ENCODE measurements at regions not wholly inside any gene's neighbourhood (a gene's known extent, or its start where the extent isn't known, plus 50 kb on each side); places are given as distances from the start of the nearest gene placed in this dataset.

DNA sequence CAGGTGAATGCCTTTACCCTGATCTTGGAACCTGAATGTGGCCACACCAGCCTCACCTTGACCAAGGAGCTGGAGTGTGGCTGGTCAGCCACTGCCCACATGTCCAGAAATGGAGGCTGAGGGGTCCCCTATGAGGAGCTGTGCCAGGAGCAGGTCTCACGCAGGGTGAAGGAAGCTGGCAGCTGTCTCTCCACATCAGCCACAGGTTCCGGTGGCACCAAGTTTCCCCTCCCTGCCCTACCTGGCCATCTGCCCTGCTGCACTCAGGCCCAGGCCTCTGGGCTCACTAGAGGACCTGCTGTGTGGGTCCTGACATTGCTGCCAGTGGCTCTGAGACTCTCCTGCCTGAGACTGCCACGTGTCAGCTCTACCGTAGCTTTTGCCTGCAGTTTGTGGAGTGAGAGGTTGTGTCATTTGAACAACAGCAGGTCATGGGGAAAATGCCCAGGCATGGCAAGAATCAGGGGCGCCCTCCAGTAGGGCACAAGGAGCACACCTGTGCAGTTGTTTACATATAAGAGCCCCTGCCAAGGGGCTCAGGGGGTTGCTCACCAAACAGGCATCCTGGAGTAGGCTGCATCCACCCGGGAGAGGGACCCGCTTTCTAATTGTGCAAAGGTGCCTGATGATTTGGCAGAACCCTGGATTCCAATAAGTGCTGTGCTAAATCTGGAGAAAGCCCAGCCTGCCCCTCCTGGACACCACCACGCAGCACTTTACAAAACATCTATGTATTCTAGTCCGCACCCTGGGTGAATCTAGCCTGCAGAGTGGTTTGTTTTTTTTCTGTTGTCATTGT lies 258.5 kb upstream of the TLE3 start:
- no peak for TF ChIP-seq POLR2A (IDR thresholded peaks at IDR 0.05)
- TF ChIP-seq, protein P1, sequence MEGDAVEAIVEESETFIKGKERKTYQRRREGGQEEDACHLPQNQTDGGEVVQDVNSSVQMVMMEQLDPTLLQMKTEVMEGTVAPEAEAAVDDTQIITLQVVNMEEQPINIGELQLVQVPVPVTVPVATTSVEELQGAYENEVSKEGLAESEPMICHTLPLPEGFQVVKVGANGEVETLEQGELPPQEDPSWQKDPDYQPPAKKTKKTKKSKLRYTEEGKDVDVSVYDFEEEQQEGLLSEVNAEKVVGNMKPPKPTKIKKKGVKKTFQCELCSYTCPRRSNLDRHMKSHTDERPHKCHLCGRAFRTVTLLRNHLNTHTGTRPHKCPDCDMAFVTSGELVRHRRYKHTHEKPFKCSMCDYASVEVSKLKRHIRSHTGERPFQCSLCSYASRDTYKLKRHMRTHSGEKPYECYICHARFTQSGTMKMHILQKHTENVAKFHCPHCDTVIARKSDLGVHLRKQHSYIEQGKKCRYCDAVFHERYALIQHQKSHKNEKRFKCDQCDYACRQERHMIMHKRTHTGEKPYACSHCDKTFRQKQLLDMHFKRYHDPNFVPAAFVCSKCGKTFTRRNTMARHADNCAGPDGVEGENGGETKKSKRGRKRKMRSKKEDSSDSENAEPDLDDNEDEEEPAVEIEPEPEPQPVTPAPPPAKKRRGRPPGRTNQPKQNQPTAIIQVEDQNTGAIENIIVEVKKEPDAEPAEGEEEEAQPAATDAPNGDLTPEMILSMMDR (IDR thresholded peaks at IDR 0.05), result no peak
- peaks cover 0 to 7% (median 0%) of the 10 kb centered on the region in 9 donors for H3K27me3 ChIP-seq
- no peak overlapping the region for H3K4me3 ChIP-seq
- peak in 1 of 5 donors; percentile 27 for DNase-seq
- ATAC-seq, result no peak
- no peaks in the 10 kb centered on the region for H3K4me1 ChIP-seq
- H3K36me3 ChIP-seq, result no peaks in the 10 kb centered on the region
- no peaks in the 10 kb centered on the region for H3K9me3 ChIP-seq
- no peak overlapping the region for H3K27ac ChIP-seq
- WGBS, 4 donors, result 86 to 89% (median 87%) methylated on average over 9 of the region's 9 CpGs
- intact Hi-C loops (cut with DNase I), result loop anchor here in 4 of 10 donors (10.0 kb wide), 2 partner anchors 261 to 621 kb away; partner anchors contain the start of gene TLE3 (in 1 of the 4)

DNA sequence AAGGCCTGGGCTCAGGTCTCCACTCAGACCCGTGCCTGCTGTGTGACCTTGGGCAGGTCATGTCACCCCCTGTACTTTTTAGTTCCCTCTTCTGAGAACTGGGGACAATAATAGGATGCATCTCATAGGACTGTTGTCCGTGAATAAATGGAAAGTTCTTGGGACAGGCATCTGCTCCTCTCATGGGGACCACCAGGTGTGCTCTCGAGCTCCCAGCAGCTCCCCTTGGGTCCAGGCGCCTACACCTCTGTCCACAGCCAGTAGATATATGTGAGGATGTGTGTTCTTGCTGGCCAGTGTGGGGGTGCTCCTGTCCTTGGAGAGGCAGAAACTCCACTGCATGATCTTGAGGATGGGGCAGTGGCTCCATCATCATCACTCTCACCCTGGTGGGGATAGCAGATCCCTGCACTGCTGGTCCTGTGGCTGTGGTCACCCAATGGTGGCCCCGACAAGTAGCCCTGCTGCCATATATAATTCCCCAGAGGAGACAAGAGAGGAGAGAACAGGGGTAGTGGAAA lies 257.6 kb upstream of the TLE3 start:
- no peaks in the 10 kb centered on the region for H3K36me3 ChIP-seq
- H3K4me1 ChIP-seq, result no peaks in the 10 kb centered on the region
- intact Hi-C loops (cut with DNase I), result loop anchor here in 4 of 10 donors (10.0 kb wide), 2 partner anchors 261 to 621 kb away; partner anchors contain the start of gene TLE3 (in 1 of the 4)
- peaks cover 0 to 6% (median 0%) of the 10 kb centered on the region in 9 donors for H3K27me3 ChIP-seq
- ATAC-seq, result no peak
- no peaks in the 10 kb centered on the region for H3K9me3 ChIP-seq
- H3K27ac ChIP-seq, result no peak overlapping the region
- WGBS, 4 donors, result 92 to 97% (median 95%) methylated on average over 5 of the region's 5 CpGs
- H3K4me3 ChIP-seq, result no peak overlapping the region
- TF ChIP-seq POLR2A (IDR thresholded peaks at IDR 0.05), result no peak
- TF ChIP-seq, protein P1 (IDR thresholded peaks at IDR 0.05), result no peak
- no peak for DNase-seq

DNA sequence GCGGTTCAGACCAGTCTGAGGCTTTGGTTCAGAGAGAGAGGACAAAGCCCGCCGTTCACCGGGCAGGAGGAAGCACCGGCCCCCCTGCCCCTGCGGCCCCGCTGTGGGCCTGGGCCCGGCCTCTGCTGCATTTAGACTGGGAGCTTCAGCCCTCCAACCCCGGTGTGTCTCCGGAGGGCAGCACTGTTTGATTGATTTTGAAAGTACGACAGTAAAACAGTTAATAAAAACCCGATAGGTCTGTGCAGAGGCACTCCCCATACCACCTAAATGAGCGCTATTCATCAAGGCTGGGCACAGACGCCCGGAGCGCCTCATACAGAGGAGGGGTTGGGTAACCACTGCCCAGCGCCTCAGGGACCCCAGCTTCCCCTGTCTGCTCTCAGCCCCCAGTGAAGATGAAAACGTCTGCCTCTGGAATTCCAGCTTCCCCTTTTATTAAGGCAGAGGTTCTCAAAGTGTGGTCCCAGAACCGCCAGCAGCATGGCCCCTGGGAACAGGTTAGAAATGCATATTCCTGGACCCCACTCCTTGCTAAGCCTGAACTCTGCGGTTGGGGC lies 256.7 kb upstream of the TLE3 start:
- no peak for TF ChIP-seq POLR2A (IDR thresholded peaks at IDR 0.05)
- TF ChIP-seq, protein P1 (IDR thresholded peaks at IDR 0.05), result no peak
- WGBS, 4 donors, result 87 to 94% (median 92%) methylated on average over 20 of the region's 20 CpGs
- Histone ChIP-seq H3K9me3 (no peaks in the 10 kb centered on the region), H3K27ac (no peak overlapping the region), H3K4me1 (peaks cover 0 to 1% (median 0%) of the 10 kb centered on the region in 12 donors), H3K27me3 (peaks cover 0 to 3% (median 0%) of the 10 kb centered on the region in 9 donors), H3K36me3 (no peaks in the 10 kb centered on the region), H3K4me3 (no peak overlapping the region)
- ATAC-seq (no peak), DNase-seq (peak in 1 of 5 donors; percentile 9)
- intact Hi-C loops (cut with DNase I), result loop anchor here in 4 of 10 donors (10.0 kb wide), 2 partner anchors 260 to 620 kb away; partner anchors contain the start of gene TLE3 (in 1 of the 4)

All from heart left ventricle (tissue), 16 donors.